Mucosa of descending colon (tissue), 3 donors: ENCODE measurements at regions not wholly inside any gene's neighbourhood (a gene's known extent, or its start where the extent isn't known, plus 50 kb on each side); places are given as distances from the start of the nearest gene placed in this dataset.

Source experiments
- ATAC-seq: fragments of 200-7000 bp; cut with Tn5 transposase; one replicate; pipeline ENCODE4 v1.9.1; 2020; ENCODE audit warnings: mild to moderate bottlenecking, moderate library complexity
- DNase-seq, 3 donors: peaks; one replicate each; pipeline ENCODE4 v3.0.0-alpha.2; 2020
- H3K36me3 ChIP-seq: fragments of 200-600 bp; one replicate; pipeline ENCODE4 v1.8.0; 2021; ENCODE audit warnings: low read depth, mild to moderate bottlenecking
- H3K4me1 ChIP-seq: fragments of 200-600 bp; one replicate; pipeline ENCODE4 v1.8.0; 2021; ENCODE audit warnings: low read depth, mild to moderate bottlenecking
- H3K4me3 ChIP-seq: fragments of 200-600 bp; one replicate; pipeline ENCODE4 v1.8.0; 2021; ENCODE audit warnings: mild to moderate bottlenecking
- H3K9me3 ChIP-seq: fragments of 200-600 bp; one replicate; pipeline ENCODE4 v1.8.0; 2021; ENCODE audit warnings: mild to moderate bottlenecking
- CTCF ChIP-seq: fragments of 200-600 bp; IDR thresholded peaks from one replicate; pipeline ENCODE4 v1.8.0; 2022; ENCODE audit warnings: antibody characterized with exemption, mild to moderate bottlenecking
- intact Hi-C, 2 donors: fragments of 100-400 bp; cut with DNase I in 1 of 2; cut with micrococcal nuclease in 1 of 2; formaldehyde crosslinking; loops; one replicate each; pipeline versions ENCODE4 v1.11.0 to v1.11.1; 2022; cut with DNase I, micrococcal nuclease
- donor health status: DM: no; HTN: no; CAD: no; lungs with moderate emphysema.
- donor health status: DM: no; HTN: no; CAD: no.
- donor health status: DM: no; HTN: yes; CAD: no.

- DNase-seq, result no peak
- no peak for ATAC-seq
- H3K4me1 ChIP-seq, result no peaks in the 10 kb centered on the region
- no peak for TF ChIP-seq CTCF
- no peak overlapping the region for H3K4me3 ChIP-seq
- intact Hi-C loops, result no loop called here
- no peaks in the 10 kb centered on the region for H3K36me3 ChIP-seq
- no peaks in the 10 kb centered on the region for H3K9me3 ChIP-seq
Measured at GRCh38 chr6:4675121-4675520, 101.1 kb upstream of the CDYL start.

- intact Hi-C loops, result no loop called here
- ATAC-seq (no peak), DNase-seq (no peak)
- Histone ChIP-seq H3K4me3 (no peak overlapping the region), H3K4me1 (no peaks in the 10 kb centered on the region), H3K36me3 (no peaks in the 10 kb centered on the region), H3K9me3 (no peaks in the 10 kb centered on the region)
- TF ChIP-seq CTCF, result no peak
Measured at GRCh38 chr6:4673861-4674260, 102.3 kb upstream of the CDYL start.

GRCh38 chr6:4672772-4673171 lies 103.4 kb upstream of the CDYL start:
- Histone ChIP-seq H3K9me3 (no peaks in the 10 kb centered on the region), H3K4me3 (no peak overlapping the region), H3K36me3 (no peaks in the 10 kb centered on the region), H3K4me1 (no peaks in the 10 kb centered on the region)
- TF ChIP-seq CTCF, result no peak
- intact Hi-C loops, result no loop called here
- ATAC-seq (no peak), DNase-seq (no peak)

- DNase-seq (no peak), ATAC-seq (no peak)
- Histone ChIP-seq H3K4me3 (no peak overlapping the region), H3K9me3 (no peaks in the 10 kb centered on the region), H3K36me3 (no peaks in the 10 kb centered on the region), H3K4me1 (no peaks in the 10 kb centered on the region)
- TF ChIP-seq CTCF, result no peak
- intact Hi-C loops, result no loop called here
Measured at GRCh38 chr6:4671587-4672115, 104.6 kb upstream of the CDYL start.

- no peak for DNase-seq
- TF ChIP-seq CTCF, result no peak
- Histone ChIP-seq H3K4me3 (no peak overlapping the region), H3K36me3 (no peaks in the 10 kb centered on the region), H3K4me1 (no peaks in the 10 kb centered on the region), H3K9me3 (no peaks in the 10 kb centered on the region)
- no peak for ATAC-seq
- intact Hi-C loops, result no loop called here
Measured at GRCh38 chr6:4670824-4671409, 105.3 kb upstream of the CDYL start.

- no peak for ATAC-seq
- no peak for DNase-seq
- H3K36me3 ChIP-seq, result no peaks in the 10 kb centered on the region
- H3K4me1 ChIP-seq, result no peaks in the 10 kb centered on the region
- H3K9me3 ChIP-seq, result no peaks in the 10 kb centered on the region
- intact Hi-C loops, result no loop called here
- H3K4me3 ChIP-seq, result no peak overlapping the region
- no peak for TF ChIP-seq CTCF
Measured at GRCh38 chr6:4670290-4670689, 105.9 kb upstream of the CDYL start.
